ENCODE measurements at regions not wholly inside any gene's neighbourhood (a gene's known extent, or its start where the extent isn't known, plus 50 kb on each side); places are given as distances from the start of the nearest gene placed in this dataset.

GRCh38 chr4:71211748-71212147 is 127.1 kb upstream of the SLC4A4 start:
- Histone ChIP-seq H3K4me3 (replicated peaks in 1 of 3; ENCODE audit: insufficient read depth in 1 of 3, low read depth in 1 of 3, low read length in 3 of 3) (no peak overlapping the region), H3K9me1 (replicated peaks; ENCODE audit: control insufficient read depth, extremely low read depth, insufficient read depth, low read length) (no peaks in the 10 kb centered on the region), H3K27me3 (ENCODE audit: control insufficient read depth in 2 of 2, insufficient read depth in 2 of 2, low read length in 2 of 2) (no peaks in the 10 kb centered on the region), H2AFZ (ENCODE audit: low read depth, low read length) (no peak overlapping the region), H4K20me1 (replicated peaks; ENCODE audit: control insufficient read depth, extremely low read depth, insufficient read depth, low read length) (no peaks in the 10 kb centered on the region), H3K36me3 (ENCODE audit: control insufficient read depth in 2 of 2, extremely low read depth in 1 of 2, insufficient read depth in 2 of 2, low read length in 2 of 2) (no peaks in the 10 kb centered on the region), H3K4me2 (ENCODE audit: insufficient read depth, low read length) (no peak overlapping the region), H3K9ac (replicated peaks; ENCODE audit: extremely low read depth, insufficient read depth, low read length) (no peak overlapping the region), H3K27ac (ENCODE audit: insufficient read depth, low read depth, low read length) (no peak overlapping the region), H3K4me1 (ENCODE audit: control insufficient read depth, extremely low read depth, insufficient read depth, low read length) (no peaks in the 10 kb centered on the region), H3K79me2 (ENCODE audit: control insufficient read depth, insufficient read depth, low read length) (no peaks in the 10 kb centered on the region), H3K9me3 (replicated peaks; ENCODE audit: control insufficient read depth, insufficient read depth, low read length) (no peaks in the 10 kb centered on the region)
- CTCF ChIA-PET = interaction anchor here (1.5 kb wide), 1 partner anchor 18 kb away, joined by 3 read pairs; no protein-coding TSS in a partner anchor
- POLR2A ChIA-PET = no interaction called here
- BruUV-seq (replicated peaks) = no TSS peak
- DNase-seq (ENCODE audit: low read depth, low spot score) (no peak), FAIRE-seq (no peak)
- dilution Hi-C loops (cut with MboI; ENCODE audit: extremely low pct_ligation_motif_present, low sequenced_read_pairs) = no loop called here
- TF ChIP-seq GATA2 (IDR thresholded peaks at IDR 0.05; ENCODE audit: insufficient read depth, insufficient read length, low read depth, low read length) = no peak
- intact Hi-C loops (cut with micrococcal nuclease) = no loop called here

DNA sequence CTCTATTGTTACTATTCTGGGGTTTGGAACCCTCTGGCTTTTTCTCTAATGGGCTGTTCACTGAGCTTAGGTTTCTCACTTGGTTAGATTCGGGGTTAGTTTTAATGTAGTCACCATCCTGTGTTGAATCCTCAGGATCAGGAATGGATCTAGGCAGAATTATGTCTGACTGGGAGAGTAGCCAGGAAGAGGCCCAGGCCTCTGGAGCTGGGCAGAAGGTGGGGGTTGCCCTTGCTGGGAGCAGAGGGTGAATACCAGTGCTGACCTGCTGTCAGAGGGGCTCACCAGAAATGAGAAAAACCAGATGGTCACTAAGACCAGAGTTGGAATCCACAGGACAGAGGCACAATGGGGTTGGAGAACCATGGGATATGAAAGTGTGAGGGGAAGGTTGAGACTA is 126.6 kb upstream of the SLC4A4 start:
- Histone ChIP-seq H3K9ac (replicated peaks; ENCODE audit: extremely low read depth, insufficient read depth, low read length) (no peak overlapping the region), H3K4me1 (ENCODE audit: control insufficient read depth, extremely low read depth, insufficient read depth, low read length) (no peaks in the 10 kb centered on the region), H3K9me3 (replicated peaks; ENCODE audit: control insufficient read depth, insufficient read depth, low read length) (no peaks in the 10 kb centered on the region), H3K27ac (ENCODE audit: insufficient read depth, low read depth, low read length) (no peak overlapping the region), H3K36me3 (ENCODE audit: control insufficient read depth in 2 of 2, extremely low read depth in 1 of 2, insufficient read depth in 2 of 2, low read length in 2 of 2) (no peaks in the 10 kb centered on the region), H3K4me2 (ENCODE audit: insufficient read depth, low read length) (no peak overlapping the region), H2AFZ (ENCODE audit: low read depth, low read length) (no peak overlapping the region), H3K4me3 (replicated peaks in 1 of 3; ENCODE audit: insufficient read depth in 1 of 3, low read depth in 1 of 3, low read length in 3 of 3) (no peak overlapping the region), H4K20me1 (replicated peaks; ENCODE audit: control insufficient read depth, extremely low read depth, insufficient read depth, low read length) (no peaks in the 10 kb centered on the region), H3K9me1 (replicated peaks; ENCODE audit: control insufficient read depth, extremely low read depth, insufficient read depth, low read length) (no peaks in the 10 kb centered on the region), H3K79me2 (ENCODE audit: control insufficient read depth, insufficient read depth, low read length) (no peaks in the 10 kb centered on the region), H3K27me3 (ENCODE audit: control insufficient read depth in 2 of 2, insufficient read depth in 2 of 2, low read length in 2 of 2) (no peaks in the 10 kb centered on the region)
- intact Hi-C loops (cut with micrococcal nuclease) (no loop called here), dilution Hi-C loops (cut with MboI; ENCODE audit: extremely low pct_ligation_motif_present, low sequenced_read_pairs) (no loop called here)
- no peak for TF ChIP-seq POLR2A (IDR thresholded peaks at IDR 0.05; ENCODE audit: low read depth, low read length)
- TF ChIP-seq, protein P1, sequence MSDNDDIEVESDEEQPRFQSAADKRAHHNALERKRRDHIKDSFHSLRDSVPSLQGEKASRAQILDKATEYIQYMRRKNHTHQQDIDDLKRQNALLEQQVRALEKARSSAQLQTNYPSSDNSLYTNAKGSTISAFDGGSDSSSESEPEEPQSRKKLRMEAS (IDR thresholded peaks at IDR 0.05; ENCODE audit: insufficient read depth, insufficient read length) = no peak
- BruUV-seq (replicated peaks) = no TSS peak
- POLR2A ChIA-PET = no interaction called here
- CTCF ChIA-PET = no interaction called here
- DNase-seq (ENCODE audit: low read depth, low spot score) (no peak), FAIRE-seq (no peak)

All from endothelial cell of umbilical vein (primary cell).